Esophagus (tissue), 2 donors: ENCODE measurements at regions not wholly inside any gene's neighbourhood (a gene's known extent, or its start where the extent isn't known, plus 50 kb on each side); places are given as distances from the start of the nearest gene placed in this dataset.
"Not testable (repeated sequence)": the region's sequence is repeated elsewhere in the genome, so short reads cannot be mapped to it uniquely, and the experiment has no call there.

ENCODE experiments used
- H3K27ac ChIP-seq, 2 donors: one replicate each; pipeline ENCODE4 v1.5.1; 2013; ENCODE audit warnings: low read depth in 2 of 2, mild to moderate bottlenecking in 2 of 2, inconsistent platforms in 1 of 2, low read length in 1 of 2, moderate library complexity in 1 of 2
- H3K27me3 ChIP-seq, 2 donors: one replicate each; pipeline ENCODE4 v1.6.1; 2013; ENCODE audit warnings: low read length in 2 of 2, control low read depth in 1 of 2, mild to moderate bottlenecking in 1 of 2; ENCODE audit not compliant: insufficient read depth in 2 of 2, control insufficient read depth in 1 of 2
- H3K36me3 ChIP-seq, 2 donors: one replicate each; pipeline ENCODE4 v1.6.1; 2013; ENCODE audit warnings: low read length in 1 of 2; ENCODE audit not compliant: control insufficient read depth in 2 of 2, insufficient read depth in 2 of 2
- H3K4me1 ChIP-seq, 2 donors: one replicate each; pipeline ENCODE4 v1.6.1; 2013; ENCODE audit warnings: low read length in 1 of 2; ENCODE audit not compliant: control insufficient read depth in 2 of 2, insufficient read depth in 2 of 2
- H3K4me3 ChIP-seq, 2 donors: one replicate each; pipeline ENCODE4 v1.5.1; 2013; ENCODE audit warnings: low read length in 2 of 2, mild to moderate bottlenecking in 2 of 2, low read depth in 1 of 2, moderate library complexity in 1 of 2
- H3K9me3 ChIP-seq, 2 donors: one replicate each; pipeline ENCODE4 v1.6.1; 2013; ENCODE audit warnings: mild to moderate bottlenecking in 2 of 2, low read depth in 1 of 2, low read length in 1 of 2, moderate library complexity in 1 of 2; ENCODE audit not compliant: control insufficient read depth in 2 of 2, insufficient read depth in 1 of 2
- whole genome bisulfite sequencing, 2 donors: extraction: QIAGEN DNeasy Blood & Tissue Kit; methylation state at CpG; one replicate each; pipeline ENCODE4 v1.1.7; 2013; 5-methylcytosine and 5-hydroxymethylcytosine counted together
- donor health status: healthy with polysubstance abuse.
- donor health status: Bipolar disorder and iron deficiency.

GRCh38 chr2:52264488-52264887, 1232.6 kb upstream of the NRXN1 start:
- no peaks in the 10 kb centered on the region for H3K36me3 ChIP-seq
- no peaks in the 10 kb centered on the region for H3K4me1 ChIP-seq
- no peaks in the 10 kb centered on the region for H3K27me3 ChIP-seq
- H3K4me3 ChIP-seq, result no peak overlapping the region
- no peak overlapping the region for H3K27ac ChIP-seq
- WGBS, 2 donors, result 66 to 72% methylated on average over 3 of the region's 3 CpGs
- no peaks in the 10 kb centered on the region for H3K9me3 ChIP-seq

- no peak overlapping the region for H3K4me3 ChIP-seq
- peaks cover 0 to under 1% of the 10 kb centered on the region in 2 donors for H3K9me3 ChIP-seq
- H3K4me1 ChIP-seq, result no peaks in the 10 kb centered on the region
- H3K27ac ChIP-seq, result no peak overlapping the region
- no peaks in the 10 kb centered on the region for H3K36me3 ChIP-seq
- H3K27me3 ChIP-seq, result no peaks in the 10 kb centered on the region
- WGBS, 2 donors, result 50 to 58% methylated on average over 1 of the region's 1 CpG
Measured at GRCh38 chr2:52260904-52261303, 1229.0 kb upstream of the NRXN1 start.

GRCh38 chr2:52258967-52259366, 1227.0 kb upstream of the NRXN1 start:
- H3K4me3 ChIP-seq, H3K9me3 ChIP-seq, H3K27me3 ChIP-seq, H3K27ac ChIP-seq, H3K4me1 ChIP-seq, H3K36me3 ChIP-seq: not testable (repeated sequence)
- 89 to 95% methylated on average over 11 of the region's 11 CpGs for WGBS, 2 donors

- H3K4me1 ChIP-seq, result no peaks in the 10 kb centered on the region
- H3K27me3 ChIP-seq, result no peaks in the 10 kb centered on the region
- WGBS, 2 donors, result 82 to 83% methylated on average over 1 of the region's 1 CpG
- H3K36me3 ChIP-seq, result no peaks in the 10 kb centered on the region
- H3K27ac ChIP-seq, result no peak overlapping the region
- peaks cover 0 to 3% of the 10 kb centered on the region in 2 donors for H3K9me3 ChIP-seq
- H3K4me3 ChIP-seq, result no peak overlapping the region
Measured at GRCh38 chr2:52258038-52258437, 1226.1 kb upstream of the NRXN1 start.

GRCh38 chr2:52253416-52253980, 1221.6 kb upstream of the NRXN1 start:
- no peak overlapping the region for H3K27ac ChIP-seq
- no peaks in the 10 kb centered on the region for H3K36me3 ChIP-seq
- H3K4me3 ChIP-seq, result no peak overlapping the region
- H3K27me3 ChIP-seq, result no peaks in the 10 kb centered on the region
- peaks cover 0 to 3% of the 10 kb centered on the region in 2 donors for H3K9me3 ChIP-seq
- 79 to 83% methylated on average over 5 of the region's 5 CpGs for WGBS, 2 donors
- H3K4me1 ChIP-seq, result no peaks in the 10 kb centered on the region

GRCh38 chr2:52238782-52239181, 1206.8 kb upstream of the NRXN1 start:
- Histone ChIP-seq H3K4me1 (no peaks in the 10 kb centered on the region), H3K9me3 (peaks cover 0 to 3% of the 10 kb centered on the region in 2 donors), H3K27me3 (no peaks in the 10 kb centered on the region), H3K36me3 (no peaks in the 10 kb centered on the region), H3K27ac (no peak overlapping the region), H3K4me3 (no peak overlapping the region)
- WGBS, 2 donors, result 72 to 82% methylated on average over 1 of the region's 1 CpG

- Histone ChIP-seq H3K36me3 (no peaks in the 10 kb centered on the region), H3K4me1 (no peaks in the 10 kb centered on the region), H3K27me3 (no peaks in the 10 kb centered on the region), H3K9me3 (peaks cover 0 to 3% of the 10 kb centered on the region in 2 donors), H3K4me3 (no peak overlapping the region), H3K27ac (no peak overlapping the region)
- WGBS, 2 donors, result 64 to 76% methylated on average over 2 of the region's 2 CpGs
Measured at GRCh38 chr2:52222128-52222527, 1190.2 kb upstream of the NRXN1 start.

- Histone ChIP-seq H3K4me3 (no peak overlapping the region), H3K27ac (no peak overlapping the region), H3K4me1 (no peaks in the 10 kb centered on the region), H3K27me3 (no peaks in the 10 kb centered on the region), H3K9me3 (peaks cover 0 to 3% of the 10 kb centered on the region in 2 donors), H3K36me3 (no peaks in the 10 kb centered on the region)
- WGBS, 2 donors, result 58% methylated on average over 2 of the region's 2 CpGs
Measured at GRCh38 chr2:52220393-52220792, 1188.5 kb upstream of the NRXN1 start.

GRCh38 chr2:52210611-52211010, 1178.7 kb upstream of the NRXN1 start:
- H3K4me3 ChIP-seq, result no peak overlapping the region
- no peaks in the 10 kb centered on the region for H3K9me3 ChIP-seq
- H3K27ac ChIP-seq, result no peak overlapping the region
- no peaks in the 10 kb centered on the region for H3K36me3 ChIP-seq
- no peaks in the 10 kb centered on the region for H3K27me3 ChIP-seq
- 74 to 82% methylated on average over 2 of the region's 2 CpGs for WGBS, 2 donors
- no peaks in the 10 kb centered on the region for H3K4me1 ChIP-seq

- WGBS, 2 donors, result 77 to 82% methylated on average over 1 of the region's 1 CpG
- Histone ChIP-seq H3K27me3 (no peaks in the 10 kb centered on the region), H3K27ac (no peak overlapping the region), H3K9me3 (no peaks in the 10 kb centered on the region), H3K4me1 (no peaks in the 10 kb centered on the region), H3K36me3 (no peaks in the 10 kb centered on the region), H3K4me3 (no peak overlapping the region)
Measured at GRCh38 chr2:52210161-52210560, 1178.2 kb upstream of the NRXN1 start.
